NCI-H524 (cell line): ENCODE measurements at regions not wholly inside any gene's neighbourhood (a gene's known extent, or its start where the extent isn't known, plus 50 kb on each side); places are given as distances from the start of the nearest gene placed in this dataset.
"Not testable (repeated sequence)": the region's sequence is repeated elsewhere in the genome, so short reads cannot be mapped to it uniquely, and the experiment has no call there.

ENCODE experiments used
- DNase-seq, 2 experiments: peaks; one replicate each; lab custom pipeline; 2025; lab: John Stamatoyannopoulos, UW

DNA sequence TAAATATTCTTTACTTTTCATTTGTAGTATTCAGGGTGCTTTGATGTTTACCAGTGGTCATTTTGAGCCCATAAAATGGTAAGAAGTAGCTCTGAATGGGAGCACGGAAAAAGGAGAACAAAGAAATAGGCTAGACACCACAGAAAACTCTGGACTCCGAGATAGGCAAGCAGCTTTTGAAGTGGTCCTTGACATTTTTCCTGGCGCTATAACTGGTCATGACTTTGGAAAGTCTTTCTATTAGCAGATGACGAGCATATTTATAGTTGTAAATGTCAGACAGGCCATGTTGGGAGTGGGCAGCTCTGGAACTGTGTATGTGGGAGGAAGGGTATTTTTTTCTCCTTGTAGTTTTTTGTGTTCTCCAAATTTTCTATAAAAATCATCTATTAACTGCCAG is 126.1 kb upstream of the POC5 start:
- DNase-seq, result no peak

DNA sequence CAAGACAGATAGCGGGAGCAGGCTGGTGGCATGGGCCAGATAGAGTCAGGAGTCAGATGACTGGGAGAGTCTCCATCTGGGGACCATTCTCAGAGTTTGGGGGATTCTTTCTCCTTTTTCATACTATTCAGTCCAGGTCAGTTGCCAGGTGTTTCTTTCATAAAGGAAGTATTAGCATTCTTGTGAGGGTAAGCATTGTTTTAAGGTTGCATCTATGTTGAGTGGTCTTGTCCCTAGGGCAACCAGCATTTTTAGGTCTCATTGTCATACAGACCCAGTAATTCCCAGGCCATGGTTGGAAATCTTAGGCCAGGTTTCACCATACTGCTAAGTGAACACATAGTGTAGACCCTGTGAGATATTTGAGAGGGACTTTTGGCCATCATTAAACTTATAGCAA is 122.3 kb upstream of the POC5 start:
- no peak for DNase-seq

DNA sequence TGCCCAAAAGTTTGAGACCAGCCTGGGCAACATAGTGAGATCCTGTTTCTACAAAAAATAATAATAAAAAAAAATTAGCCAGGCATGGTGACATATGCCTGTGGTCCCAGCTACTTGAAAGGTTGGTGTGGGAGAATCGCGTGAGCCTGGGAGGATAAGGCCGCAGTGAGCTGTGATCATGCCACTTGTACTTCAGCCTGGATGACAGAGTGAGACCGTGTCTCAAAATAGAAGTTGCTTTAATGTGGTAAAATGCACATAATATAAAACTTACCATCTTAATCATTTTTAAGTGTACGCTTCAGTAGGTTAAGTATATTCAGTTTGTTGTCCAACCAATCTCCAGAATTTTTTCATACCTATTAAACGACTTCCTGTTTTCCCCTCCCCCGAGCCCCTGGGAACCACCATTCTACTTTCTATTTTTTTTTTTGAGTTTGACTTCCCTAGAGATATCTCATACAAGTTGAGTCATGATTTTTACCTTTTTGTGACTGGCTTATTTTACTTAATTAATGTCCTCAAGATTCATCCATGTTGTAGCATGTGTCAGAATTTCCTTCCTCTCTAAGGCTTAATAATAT is 120.1 kb upstream of the POC5 start:
- DNase-seq, result no peak

DNA sequence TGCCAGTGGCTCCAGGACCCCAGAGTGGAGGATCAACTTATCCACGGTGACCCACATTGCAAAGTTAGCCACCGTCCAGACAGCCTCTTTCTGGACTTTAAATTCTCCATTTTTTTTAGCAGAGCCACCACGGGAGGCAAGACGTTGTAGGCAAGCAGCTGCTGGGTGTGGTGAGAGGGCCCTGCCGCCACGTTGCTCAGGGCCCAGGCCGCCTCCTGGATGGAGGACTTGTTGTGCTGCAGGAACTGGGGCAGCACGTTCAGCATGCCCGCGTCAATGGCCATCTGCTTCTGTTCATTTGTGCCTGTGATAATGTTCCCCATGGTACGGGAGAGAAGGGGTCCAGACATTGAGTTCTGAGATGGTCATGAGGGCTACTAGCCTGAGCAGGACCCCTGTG is 114.3 kb upstream of the POC5 start:
- no peak for DNase-seq

DNA sequence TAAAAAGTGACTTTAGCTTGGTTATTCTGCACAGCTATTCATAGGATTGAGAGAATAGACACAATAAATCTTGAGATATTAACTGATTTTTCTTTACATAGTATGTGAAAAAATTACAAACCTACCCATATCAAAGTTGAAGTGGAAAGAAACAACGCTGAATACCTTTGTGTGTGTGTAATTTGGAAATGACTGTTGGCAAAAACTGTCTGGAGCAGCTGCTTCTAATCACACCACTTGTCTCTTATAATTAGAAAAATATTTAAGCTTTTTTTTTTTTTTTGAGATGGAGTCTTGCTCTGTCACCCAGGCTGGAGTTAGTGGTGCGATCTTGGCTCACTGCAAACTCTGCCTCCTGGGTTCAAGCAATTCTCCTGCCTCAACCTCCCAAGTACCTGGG is 110.8 kb upstream of the POC5 start:
- no peak for DNase-seq

DNA sequence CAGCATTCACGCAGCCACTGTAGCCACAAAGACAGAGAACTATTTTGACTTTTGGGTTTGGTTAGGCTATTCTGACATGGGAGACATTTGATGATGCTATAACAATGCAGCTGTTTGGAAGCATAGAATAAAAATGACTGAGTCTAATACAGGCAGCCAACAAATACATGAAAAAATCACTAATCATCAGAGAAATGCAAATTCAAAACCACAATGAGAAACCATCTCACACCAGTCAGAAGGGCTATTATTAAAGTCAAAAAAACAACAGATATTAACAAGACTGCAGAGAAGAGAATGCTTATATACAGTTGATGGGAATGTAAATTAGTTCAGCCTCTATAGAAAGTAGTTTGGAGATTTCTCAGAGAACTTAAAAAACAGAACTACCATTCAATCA is 107.1 kb upstream of the POC5 start:
- DNase-seq, result no peak

DNA sequence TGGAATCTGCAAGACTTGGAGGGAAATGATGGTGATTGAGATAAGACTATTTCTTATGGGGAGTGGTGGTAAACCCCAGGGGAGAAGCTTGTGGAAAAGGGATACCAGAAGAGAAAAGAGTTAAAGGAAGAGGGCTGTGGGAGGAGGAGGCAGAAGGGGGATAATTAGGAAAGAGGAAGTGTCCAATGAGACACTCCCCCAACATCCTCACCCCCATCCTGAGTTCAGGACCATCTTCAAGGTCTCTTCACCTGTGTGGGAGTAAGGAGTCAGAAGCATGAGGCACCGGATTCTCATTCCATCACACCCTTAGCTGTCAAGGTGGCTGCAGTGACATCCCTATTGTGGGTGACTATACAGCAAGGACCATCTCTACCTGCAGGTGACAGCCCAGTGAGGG is 106.6 kb upstream of the POC5 start:
- no peak for DNase-seq

DNA sequence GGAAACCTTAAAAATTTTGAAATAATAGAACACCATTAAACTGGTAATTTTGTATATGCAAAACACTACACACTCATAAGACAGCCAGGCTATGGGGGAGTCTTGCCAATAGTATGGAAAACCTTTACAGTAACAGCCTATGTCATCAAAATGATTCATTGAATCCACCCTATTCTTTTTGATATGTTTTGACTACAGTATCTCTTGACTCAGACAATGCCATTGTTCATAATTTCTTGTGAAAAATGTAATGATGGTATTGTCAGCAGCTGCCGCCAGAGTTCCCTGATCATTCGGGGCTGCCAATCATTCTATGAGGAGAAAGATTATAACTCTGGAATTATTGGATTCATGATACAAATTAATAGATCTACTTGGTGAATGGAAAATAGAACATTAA is 101.4 kb upstream of the POC5 start:
- no peak for DNase-seq

DNA sequence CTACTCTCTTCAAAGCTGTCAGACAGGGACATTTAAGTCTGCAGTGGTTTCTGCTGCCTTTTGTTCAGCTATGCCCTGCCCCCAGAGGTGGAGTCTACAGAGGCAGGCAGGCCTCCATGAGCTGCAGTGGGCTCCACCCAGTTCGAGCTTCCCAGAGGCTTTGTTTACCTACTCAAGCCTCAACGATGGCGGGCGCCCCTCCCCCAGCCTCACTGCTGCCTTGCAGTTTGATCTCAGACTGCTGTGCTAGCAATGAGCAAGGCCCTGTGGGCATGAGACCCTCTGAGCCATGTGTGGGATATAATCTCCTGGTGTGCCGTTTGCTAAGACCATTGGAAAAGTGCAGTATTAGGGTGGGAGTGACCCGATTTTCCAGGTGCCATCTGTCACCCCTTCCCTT is 82.5 kb upstream of the POC5 start:
- DNase-seq, result not testable (repeated sequence)

DNA sequence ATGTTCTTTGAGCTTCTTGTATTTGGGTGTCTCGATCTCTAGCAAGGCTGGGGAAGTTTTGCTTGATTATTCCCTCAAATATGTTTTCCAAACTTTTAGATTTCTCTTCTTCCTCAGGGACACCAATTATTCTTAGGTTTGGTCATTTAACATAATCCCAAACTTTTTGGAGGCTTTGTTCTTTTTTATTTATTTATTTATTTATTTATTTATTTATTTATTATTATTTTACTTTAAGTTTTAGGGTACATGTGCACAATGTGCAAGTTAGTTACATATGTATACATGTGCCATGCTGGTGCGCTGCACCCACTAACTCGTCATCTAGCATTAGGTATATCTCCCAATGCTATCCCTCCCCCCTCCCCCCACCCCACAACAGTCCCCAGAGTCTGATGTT is 52.1 kb upstream of the POC5 start:
- not testable (repeated sequence) for DNase-seq
